Endodermal cell (in vitro differentiated cells): ENCODE measurements at regions not wholly inside any gene's neighbourhood (a gene's known extent, or its start where the extent isn't known, plus 50 kb on each side); places are given as distances from the start of the nearest gene placed in this dataset.

Experiments used
- DNase-seq: peaks from one replicate; pipeline ENCODE4 v3.0.0-alpha.2; 2017
- H3K27ac ChIP-seq: 2 replicates; pipeline ENCODE4 v1.5.1; 2013; ENCODE audit warnings: mild to moderate bottlenecking, low read depth, low read length, moderate library complexity
- H3K27me3 ChIP-seq: 2 replicates; pipeline ENCODE4 v1.6.1; 2013; ENCODE audit warnings: mild to moderate bottlenecking, low read length, moderate library complexity; ENCODE audit not compliant: insufficient read depth, control insufficient read depth, poor library complexity, severe bottlenecking
- H3K36me3 ChIP-seq: 2 replicates; pipeline ENCODE4 v1.7.0; 2013; ENCODE audit warnings: mild to moderate bottlenecking, low read length, moderate library complexity; ENCODE audit not compliant: control insufficient read depth, insufficient read depth
- H3K4me1 ChIP-seq: one replicate; pipeline ENCODE4 v1.7.0; 2013; ENCODE audit warnings: low read length; ENCODE audit not compliant: control insufficient read depth, insufficient read depth
- H3K4me3 ChIP-seq: 2 replicates; pipeline ENCODE4 v1.5.1; 2013; ENCODE audit warnings: mild to moderate bottlenecking, low read length, moderate library complexity
- H3K9ac ChIP-seq: 2 replicates; pipeline ENCODE4 v1.6.1; 2013; ENCODE audit warnings: mild to moderate bottlenecking, low read length, moderate library complexity; ENCODE audit not compliant: poor library complexity, severe bottlenecking; ENCODE audit errors: extremely low read depth
- H3K9me3 ChIP-seq: 2 replicates; pipeline ENCODE4 v1.6.1; 2013; ENCODE audit warnings: mild to moderate bottlenecking, low read length, moderate library complexity; ENCODE audit not compliant: control insufficient read depth
- H3K27ac Mint-ChIP-seq: 2 replicates; pipeline ENCODE4 v1.8.0; 2020; ENCODE audit warnings: mixed read lengths
- H3K27me3 Mint-ChIP-seq: 2 replicates; pipeline ENCODE4 v1.8.0; 2021; ENCODE audit warnings: mild to moderate bottlenecking, mixed read lengths; ENCODE audit not compliant: insufficient read depth
- H3K36me3 Mint-ChIP-seq: 2 replicates; pipeline ENCODE4 v1.8.0; 2020; ENCODE audit warnings: low read depth, mixed read lengths
- H3K4me1 Mint-ChIP-seq: 2 replicates; pipeline ENCODE4 v1.8.0; 2020; ENCODE audit warnings: mixed read lengths
- H3K4me3 Mint-ChIP-seq: 2 replicates; pipeline ENCODE4 v1.8.0; 2020; ENCODE audit warnings: mild to moderate bottlenecking, moderate library complexity, mixed read lengths
- H3K9me3 Mint-ChIP-seq: 2 replicates; pipeline ENCODE4 v1.8.0; 2020; ENCODE audit warnings: mild to moderate bottlenecking, mixed read lengths
- CTCF ChIP-seq: fragments of 200-600 bp; sonication (generic); conservative IDR thresholded peaks from 2 replicates; pipeline ENCODE4 v1.5.0; 2021; ENCODE audit warnings: antibody characterized with exemption, mild to moderate bottlenecking
- WGBS, 2 experiments: methylation state at CpG; one replicate each; pipeline versions ENCODE4 v1.1.5 to v1.1.7; 2013; ENCODE audit warnings: missing lambda C conversion rate in 2 of 2, mixed read lengths in 1 of 2; ENCODE audit not compliant: insufficient coverage in 1 of 2, insufficient read length in 1 of 2; 5-methylcytosine and 5-hydroxymethylcytosine counted together

GRCh38 chr18:71116535-71116934, 827.7 kb downstream of the SOCS6 start:
- H3K9me3 ChIP-seq, result peaks cover 59% of the 10 kb centered on the region
- 88 to 94% methylated on average over 1 to 4 of the region's 4 CpGs for WGBS, 2 experiments
- Mint-ChIP-seq H3K4me1 (no peaks in the 10 kb centered on the region), H3K36me3 (no peaks in the 10 kb centered on the region), H3K9me3 (peaks cover 14% of the 10 kb centered on the region), H3K4me3 (no peak overlapping the region), H3K27ac (no peak overlapping the region), H3K27me3 (no peaks in the 10 kb centered on the region)
- no peak overlapping the region for H3K9ac ChIP-seq
- no peaks in the 10 kb centered on the region for H3K36me3 ChIP-seq
- H3K4me3 ChIP-seq, result no peak overlapping the region
- H3K4me1 ChIP-seq, result no peaks in the 10 kb centered on the region
- H3K27me3 ChIP-seq, result no peaks in the 10 kb centered on the region
- no peak for DNase-seq
- H3K27ac ChIP-seq, result no peak overlapping the region
- no peak for TF ChIP-seq CTCF

GRCh38 chr18:71115261-71115660, 826.4 kb downstream of the SOCS6 start:
- Mint-ChIP-seq H3K4me1 (no peaks in the 10 kb centered on the region), H3K4me3 (no peak overlapping the region), H3K9me3 (peaks cover 4% of the 10 kb centered on the region), H3K27me3 (no peaks in the 10 kb centered on the region), H3K36me3 (no peaks in the 10 kb centered on the region), H3K27ac (no peak overlapping the region)
- Histone ChIP-seq H3K27me3 (no peaks in the 10 kb centered on the region), H3K4me1 (no peaks in the 10 kb centered on the region), H3K4me3 (no peak overlapping the region), H3K27ac (no peak overlapping the region), H3K36me3 (no peaks in the 10 kb centered on the region), H3K9ac (no peak overlapping the region), H3K9me3 (peaks cover 52% of the 10 kb centered on the region)
- no peak for DNase-seq
- no peak for TF ChIP-seq CTCF
- WGBS, 2 experiments, result 85 to 91% methylated on average over 8 of the region's 8 CpGs

- H3K9me3 Mint-ChIP-seq, result no peaks in the 10 kb centered on the region
- no peak for DNase-seq
Measured at GRCh38 chr18:71114550-71115210, 825.8 kb downstream of the SOCS6 start.

More at GRCh38 chr18:71114550-71115210, 825.8 kb downstream of the SOCS6 start:
- H3K4me1 Mint-ChIP-seq, result no peaks in the 10 kb centered on the region
- no peak for TF ChIP-seq CTCF
- no peak overlapping the region for H3K27ac Mint-ChIP-seq
- H3K36me3 Mint-ChIP-seq, result no peaks in the 10 kb centered on the region
- WGBS, 2 experiments, result 75 to 77% methylated on average over 8 to 11 of the region's 11 CpGs
- H3K27me3 Mint-ChIP-seq, result no peaks in the 10 kb centered on the region
- Histone ChIP-seq H3K27ac (no peak overlapping the region), H3K27me3 (no peaks in the 10 kb centered on the region), H3K9ac (no peak overlapping the region), H3K4me3 (no peak overlapping the region), H3K36me3 (no peaks in the 10 kb centered on the region), H3K4me1 (no peaks in the 10 kb centered on the region), H3K9me3 (peaks cover 52% of the 10 kb centered on the region)
- no peak overlapping the region for H3K4me3 Mint-ChIP-seq
